ENCODE measurements at regions not wholly inside any gene's neighbourhood (a gene's known extent, or its start where the extent isn't known, plus 50 kb on each side); places are given as distances from the start of the nearest gene placed in this dataset.

DNA sequence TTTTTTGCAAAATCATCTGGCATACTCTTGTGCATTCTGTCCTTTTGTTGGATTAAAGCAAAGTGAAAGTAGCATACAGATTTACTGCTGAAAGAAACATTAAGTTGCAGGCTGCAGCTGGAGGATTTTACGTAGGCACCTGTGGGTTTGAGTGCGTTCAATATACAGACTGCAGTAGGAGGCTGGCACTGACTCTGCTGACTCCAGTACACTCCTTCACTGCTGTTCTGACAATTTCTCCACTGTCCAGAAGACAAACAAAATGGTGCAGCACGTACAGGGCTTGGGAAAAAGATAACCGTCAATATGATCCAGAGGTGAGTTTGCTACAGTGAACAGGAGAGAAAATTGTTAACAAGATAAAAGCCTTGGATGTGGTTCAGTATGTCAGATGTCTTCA, 73.3 kb downstream of the TANC2 start:
- TF ChIP-seq SUZ12 (IDR thresholded peaks at IDR 0.05; ENCODE audit: extremely low read depth, insufficient read depth, insufficient read length) (no peak), ZNF274 (IDR thresholded peaks at IDR 0.05; ENCODE audit: low read depth, low read length) (no peak), YY1 (IDR thresholded peaks at IDR 0.05; ENCODE audit: insufficient read depth, insufficient read length) (no peak)

Measured in NT2/D1 (cell line).